K562 (cell line): ENCODE measurements at regions not wholly inside any gene's neighbourhood (a gene's known extent, or its start where the extent isn't known, plus 50 kb on each side); places are given as distances from the start of the nearest gene placed in this dataset.

Experiments used
- ATAC-seq: fragments of 200-7000 bp; cut with Tn5 transposase; 3 replicates; pipeline ENCODE4 v1.9.1; 2020; ENCODE audit warnings: moderate library complexity
- BruUV-seq: library from RNA; stranded (reverse); fragments of 400-500 nt; replicated peaks from 2 replicates; lab custom pipeline; 2021; lab: Mats Ljungman, UMichigan
- CTCF ChIA-PET: fragments of 300-600 bp; formaldehyde crosslinking; extraction: SDS; loops from one replicate; lab custom pipeline; 2021; ENCODE audit warnings: low intra/inter-chr PET ratio; lab: Yijun Ruan, JAX
- POLR2A ChIA-PET: fragments of 300-600, 350-650 bp; sonication (Branson Sonifier 250); formaldehyde crosslinking; extraction: SDS; loops from one replicate; lab custom pipeline; 2021; ENCODE audit warnings: antibody characterized with exemption, inconsistent platforms; lab: Yijun Ruan, JAX
- DNase-seq, 4 experiments: peaks; one replicate each; pipeline versions ENCODE4 v3.0.0 to v3.0.0-alpha.2; 2011 to 2018; ENCODE audit warnings: low spot score in 3 of 4, mixed read lengths in 3 of 4; ENCODE audit errors: extremely low read depth in 1 of 4
- FAIRE-seq: peaks from 2 replicates; lab custom pipeline; 2011; peaks lifted over from hg19 to GRCh38; lab: Jason Lieb, UNC
- H2AFZ ChIP-seq: 2 replicates; pipeline ENCODE4 v1.6.0; 2011; ENCODE audit warnings: low read depth, low read length, control low read depth, inconsistent platforms
- H3K27ac ChIP-seq: fragments of 200-600 bp; 3 replicates; pipeline ENCODE4 v1.8.0; 2011; ENCODE audit warnings: low read depth, mild to moderate bottlenecking, control low read depth, inconsistent platforms, low read length, moderate library complexity, mixed read lengths; ENCODE audit errors: extremely low read depth
- H3K27me3 ChIP-seq, 2 experiments: fragments of 300-600 bp in 1 of 2; 2 replicates in 1 of 2; 3 replicates in 1 of 2; pipeline versions ENCODE4 v1.6.0 to v1.8.0; 2011; ENCODE audit warnings: inconsistent platforms in 2 of 2, low read length in 2 of 2, mild to moderate bottlenecking in 1 of 2, mixed read lengths in 1 of 2, moderate library complexity in 1 of 2; ENCODE audit not compliant: control insufficient read depth in 2 of 2, insufficient read depth in 2 of 2
- H3K36me3 ChIP-seq: fragments of 300-600 bp; 3 replicates; pipeline ENCODE4 v1.8.0; 2011; ENCODE audit warnings: mild to moderate bottlenecking, low read length, inconsistent platforms; ENCODE audit not compliant: control insufficient read depth, insufficient read depth
- H3K4me1 ChIP-seq, 2 experiments: fragments of 200-600 bp in 1 of 2; replicated peaks in 1 of 2; 2 replicates in 1 of 2; 3 replicates in 1 of 2; pipeline versions ENCODE4 v1.5.1 to v1.8.0; 2011; ENCODE audit warnings: inconsistent platforms in 2 of 2, low read length in 2 of 2, mild to moderate bottlenecking in 1 of 2, mixed read lengths in 1 of 2, moderate library complexity in 1 of 2; ENCODE audit not compliant: control insufficient read depth in 2 of 2, insufficient read depth in 2 of 2
- H3K4me2 ChIP-seq: 2 replicates; pipeline ENCODE4 v1.6.1; 2011; ENCODE audit warnings: low read length, control low read depth, inconsistent platforms, mixed read lengths; ENCODE audit not compliant: insufficient read depth
- H3K4me3 ChIP-seq: fragments of 200-600 bp; sonication (generic), shearing (Covaris generic); 2 replicates; pipeline ENCODE4 v1.5.1; 2016; ENCODE audit warnings: control low read depth, inconsistent platforms
- H3K79me2 ChIP-seq: fragments of 200-600 bp; 3 replicates; pipeline ENCODE4 v1.8.0; 2011; ENCODE audit warnings: low read length, inconsistent platforms; ENCODE audit not compliant: control insufficient read depth, insufficient read depth
- H3K9ac ChIP-seq, 2 experiments: 2 replicates each; pipeline versions ENCODE4 v1.6.0 to v1.6.1; 2011; ENCODE audit warnings: low read depth in 2 of 2, low read length in 2 of 2, control low read depth in 1 of 2, inconsistent platforms in 1 of 2, mild to moderate bottlenecking in 1 of 2, mixed read lengths in 1 of 2; ENCODE audit not compliant: insufficient read depth in 1 of 2
- H3K9me1 ChIP-seq: one replicate; pipeline ENCODE4 v1.6.0; 2011; ENCODE audit warnings: inconsistent platforms, mild to moderate bottlenecking, low read length, moderate library complexity; ENCODE audit not compliant: control insufficient read depth, insufficient read depth
- H3K9me3 ChIP-seq: replicated peaks from 2 replicates; pipeline ENCODE4 v1.5.1; 2011; ENCODE audit warnings: low read depth, low read length, inconsistent platforms; ENCODE audit not compliant: control insufficient read depth, insufficient read depth
- H4K20me1 ChIP-seq: replicated peaks from 2 replicates; pipeline ENCODE4 v1.6.1; 2011; ENCODE audit warnings: low read length, inconsistent platforms, mixed read lengths; ENCODE audit not compliant: control insufficient read depth, insufficient read depth
- CBX1 ChIP-seq: sonication (generic); IDR thresholded peaks from 2 replicates; pipeline ENCODE4 v1.6.1; 2016; ENCODE audit warnings: antibody characterized with exemption, low read depth, mild to moderate bottlenecking
- DIDO1 ChIP-seq: fragments of 450-650 bp; IDR thresholded peaks from 2 replicates; pipeline ENCODE4 v1.6.1; 2016; ENCODE audit warnings: low read depth, missing biosample characterization, missing genetic modification characterization
- ETV5 ChIP-seq: sonication (generic); formaldehyde crosslinking; IDR thresholded peaks from 2 replicates; pipeline ENCODE4 v1.4.0; 2020; ENCODE audit warnings: low read depth, mild to moderate bottlenecking, missing genetic modification reagents
- EZH2 ChIP-seq: IDR thresholded peaks from 2 replicates; pipeline ENCODE4 v1.6.1; 2012; ENCODE audit warnings: low read depth, mild to moderate bottlenecking, inconsistent platforms, low read length, borderline replicate concordance
- FOXA3 ChIP-seq, 2 experiments: fragments of 450-650 bp in 1 of 2; sonication (generic) in 1 of 2; formaldehyde crosslinking; IDR thresholded peaks in 1 of 2; conservative IDR thresholded peaks in 1 of 2; 2 replicates each; pipeline versions ENCODE4 v1.4.0 to v1.8.0; 2020 to 2022; ENCODE audit warnings: mild to moderate bottlenecking in 2 of 2, missing genetic modification reagents in 1 of 2
- GTF2A2 ChIP-seq: IDR thresholded peaks from 2 replicates; pipeline ENCODE4 v1.6.1; 2016; ENCODE audit warnings: mild to moderate bottlenecking, missing genetic modification characterization, missing compliant biosample characterization
- PHB ChIP-seq: fragments of 250-450 bp; sonication (Bioruptor Pico); IDR thresholded peaks from 2 replicates; pipeline ENCODE4 v1.5.0; 2021
- RBFOX2 ChIP-seq: fragments of 200-400 bp; formaldehyde crosslinking; IDR thresholded peaks from 2 replicates; pipeline ENCODE4 v1.6.1; 2017; ENCODE audit warnings: low read depth, mild to moderate bottlenecking, low read length, moderate library complexity
- RBM39 ChIP-seq: fragments of 200-400 bp; formaldehyde crosslinking; optimal IDR thresholded peaks from 2 replicates; pipeline ENCODE3; 2018; ENCODE audit warnings: low read depth, low read length
- TSHZ1 ChIP-seq: fragments of 250-450 bp; sonication (Bioruptor Pico); IDR thresholded peaks from 2 replicates; pipeline ENCODE4 v1.4.0; 2020; ENCODE audit warnings: mild to moderate bottlenecking, moderate library complexity
- WGBS: fragments of 100-300 bp; shearing (Covaris generic); methylation state at CpG from one replicate; pipeline ENCODE4 v1.1.6; 2016; ENCODE audit warnings: low coverage, mixed read lengths; ENCODE audit not compliant: insufficient coverage; ENCODE audit errors: missing lambda C conversion rate; 5-methylcytosine and 5-hydroxymethylcytosine counted together
- in situ Hi-C: fragments of 300-500 bp; cut with MboI; formaldehyde crosslinking; loops from 4 replicates; pipeline ENCODE4 v1.15.0; 2018; ENCODE audit warnings: inconsistent platforms, mixed read lengths
- intact Hi-C: fragments of 100-400 bp; cut with micrococcal nuclease; formaldehyde crosslinking; loops from 2 replicates; pipeline ENCODE4 v1.14.2; 2022

GRCh38 chr18:73509460-73509859 is 638.2 kb downstream of the FBXO15 start:
- H3K4me1 ChIP-seq = no peaks in the 10 kb centered on the region
- H3K9ac ChIP-seq = no peak overlapping the region
- H3K79me2 ChIP-seq = no peaks in the 10 kb centered on the region
- 0% methylated on average over 2 of the region's 2 CpGs for WGBS
- H3K9me1 ChIP-seq = no peaks in the 10 kb centered on the region
- ATAC-seq (no peak), FAIRE-seq (no peak), DNase-seq (no peak)
- H3K27me3 ChIP-seq = no peaks in the 10 kb centered on the region
- intact Hi-C loops (no loop called here), in situ Hi-C loops (no loop called here)
- no peak overlapping the region for H2AFZ ChIP-seq
- no peaks in the 10 kb centered on the region for H3K36me3 ChIP-seq
- no peak overlapping the region for H3K4me2 ChIP-seq
- no peaks in the 10 kb centered on the region for H4K20me1 ChIP-seq
- TF ChIP-seq ETV5 (CRISPR knock-in tag) (no peak), CBX1 (no peak), DIDO1 (tag) (no peak), GTF2A2 (tag) (no peak), TSHZ1 (CRISPR knock-in tag) (no peak), EZH2 (no peak), RBM39 (no peak), FOXA3 (CRISPR knock-in tag; conservative IDR thresholded peaks at IDR 0.05 in 1 of 2, IDR thresholded peaks at IDR 0.05 in 1 of 2) (no peak), RBFOX2 (no peak), PHB (no peak)
- ChIA-PET CTCF (no interaction called here), POLR2A (no interaction called here)
- no TSS peak for BruUV-seq
- no peak overlapping the region for H3K27ac ChIP-seq
- H3K4me3 ChIP-seq = no peak overlapping the region
- H3K9me3 ChIP-seq = no peaks in the 10 kb centered on the region
